SJSA1 (cell line): ENCODE measurements at regions not wholly inside any gene's neighbourhood (a gene's known extent, or its start where the extent isn't known, plus 50 kb on each side); places are given as distances from the start of the nearest gene placed in this dataset.

ENCODE experiments used
- DNase-seq, 2 experiments: peaks; one replicate each; pipeline ENCODE4 v3.0.0-alpha.2; 2015 to 2020; ENCODE audit warnings: low spot score in 2 of 2, low read depth in 1 of 2
- H3K27ac ChIP-seq: fragments of 250-450 bp; sonication (Bioruptor Pico); 2 replicates; pipeline ENCODE4 v1.5.1; 2020; ENCODE audit warnings: mild to moderate bottlenecking, moderate library complexity
- H3K27me3 ChIP-seq: fragments of 250-450 bp; sonication (Bioruptor Pico); replicated peaks from 2 replicates; pipeline ENCODE4 v1.5.1; 2020; ENCODE audit warnings: mild to moderate bottlenecking, moderate library complexity
- H3K36me3 ChIP-seq: fragments of 250-450 bp; sonication (Bioruptor Pico); 2 replicates; pipeline ENCODE4 v1.5.1; 2020; ENCODE audit warnings: mild to moderate bottlenecking
- H3K4me1 ChIP-seq: fragments of 250-450 bp; sonication (Bioruptor Pico); replicated peaks from 2 replicates; pipeline ENCODE4 v1.6.1; 2021; ENCODE audit warnings: mild to moderate bottlenecking
- H3K4me3 ChIP-seq: fragments of 250-450 bp; sonication (Bioruptor Pico); 2 replicates; pipeline ENCODE4 v1.5.1; 2020; ENCODE audit warnings: mild to moderate bottlenecking
- H3K9me3 ChIP-seq: fragments of 250-450 bp; sonication (Bioruptor Pico); replicated peaks from 2 replicates; pipeline ENCODE4 v1.5.1; 2020; ENCODE audit warnings: mild to moderate bottlenecking

DNA sequence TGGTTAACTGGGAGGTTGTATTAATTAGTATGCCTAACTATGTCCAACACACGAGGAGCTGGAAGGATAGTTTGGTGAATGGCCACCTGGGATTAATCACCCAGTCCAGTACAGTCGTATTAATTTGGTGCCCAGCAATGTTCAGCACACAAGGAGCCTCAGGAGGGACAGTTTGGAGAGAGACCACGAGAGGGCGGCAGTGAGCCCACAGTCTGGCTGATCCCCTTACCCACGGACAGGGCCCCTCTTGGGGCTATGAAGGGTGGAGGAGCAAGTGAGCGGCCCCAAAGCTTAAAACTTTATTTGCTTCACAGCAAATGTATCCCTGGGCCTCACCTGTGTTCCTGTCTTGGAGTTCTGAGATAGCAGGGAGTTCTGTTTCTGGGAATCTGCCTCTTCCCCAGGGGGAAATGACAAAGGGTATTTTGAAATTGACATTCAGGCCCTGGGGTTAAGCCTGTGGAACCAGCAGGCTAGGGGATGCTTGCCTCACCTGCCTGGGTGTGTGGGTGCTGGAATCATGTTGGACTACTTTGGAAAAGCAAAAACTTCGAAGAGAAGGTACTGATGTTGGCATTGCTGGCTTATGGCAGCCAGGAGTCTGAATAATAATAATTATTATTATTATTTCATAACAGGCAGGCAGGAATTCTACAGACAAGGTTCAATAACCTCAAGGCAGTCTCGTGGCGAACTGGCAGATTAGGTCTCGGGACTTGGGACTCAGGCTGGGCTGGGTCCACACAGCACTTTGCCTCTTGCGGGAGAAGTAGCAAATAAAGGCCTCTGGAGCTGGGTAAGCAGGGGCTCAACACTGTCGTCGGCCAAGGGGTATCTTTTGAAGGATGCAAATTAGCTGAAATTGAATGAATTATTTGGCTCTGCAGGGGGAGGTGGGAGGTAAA is 227.6 kb upstream of the ASIC2 start:
- Histone ChIP-seq H3K9me3 (no peaks in the 10 kb centered on the region), H3K4me1 (peaks cover 6% of the 10 kb centered on the region), H3K36me3 (no peaks in the 10 kb centered on the region), H3K27me3 (no peaks in the 10 kb centered on the region), H3K27ac (no peak overlapping the region), H3K4me3 (no peak overlapping the region)
- peak; percentile 25 to 50 for DNase-seq

DNA sequence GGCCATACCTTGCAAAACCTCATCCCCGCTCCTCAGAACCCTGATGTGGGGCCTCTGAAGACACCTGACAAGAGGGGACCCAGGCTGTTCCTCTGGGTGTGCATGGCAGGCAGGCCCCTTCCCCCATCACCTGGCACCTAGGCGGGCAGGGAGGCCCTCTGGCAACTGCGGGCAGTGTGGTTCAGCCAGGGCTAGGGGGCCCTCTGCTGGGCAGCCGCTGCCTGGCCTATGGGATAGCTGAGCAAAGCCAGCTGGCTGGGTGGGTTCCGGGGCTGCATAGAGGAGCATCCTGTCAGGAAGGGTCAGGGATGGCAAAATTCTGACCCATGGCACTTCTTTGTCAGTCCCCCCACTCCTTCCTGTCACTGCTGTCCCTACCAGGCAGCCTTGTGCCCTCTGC is 228.7 kb upstream of the ASIC2 start:
- Histone ChIP-seq H3K4me1 (peaks cover 6% of the 10 kb centered on the region), H3K36me3 (no peaks in the 10 kb centered on the region), H3K9me3 (no peaks in the 10 kb centered on the region), H3K27ac (no peak overlapping the region), H3K27me3 (no peaks in the 10 kb centered on the region), H3K4me3 (no peak overlapping the region)
- no peak for DNase-seq

DNA sequence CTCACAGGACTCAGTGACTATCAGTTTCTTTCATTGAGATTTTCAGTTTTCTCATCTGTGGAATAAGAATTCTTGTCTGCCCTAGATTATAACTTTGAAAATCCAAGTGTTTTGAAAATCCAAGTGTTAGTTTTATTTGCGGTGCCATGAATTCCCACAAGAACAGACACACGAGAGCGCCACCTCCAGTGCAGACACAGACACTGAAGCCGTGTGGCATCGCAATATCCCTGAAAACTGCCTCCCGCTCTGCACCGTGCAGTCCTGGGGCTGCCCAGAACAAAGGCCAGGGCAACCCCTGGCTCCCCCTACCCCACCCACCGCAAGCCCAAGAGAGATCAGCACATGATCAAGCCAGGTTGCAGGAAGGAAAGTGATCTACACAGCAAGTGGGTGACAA is 229.5 kb upstream of the ASIC2 start:
- DNase-seq = no peak
- Histone ChIP-seq H3K36me3 (no peaks in the 10 kb centered on the region), H3K27me3 (no peaks in the 10 kb centered on the region), H3K4me1 (peaks cover 6% of the 10 kb centered on the region), H3K27ac (no peak overlapping the region), H3K4me3 (no peak overlapping the region), H3K9me3 (no peaks in the 10 kb centered on the region)

DNA sequence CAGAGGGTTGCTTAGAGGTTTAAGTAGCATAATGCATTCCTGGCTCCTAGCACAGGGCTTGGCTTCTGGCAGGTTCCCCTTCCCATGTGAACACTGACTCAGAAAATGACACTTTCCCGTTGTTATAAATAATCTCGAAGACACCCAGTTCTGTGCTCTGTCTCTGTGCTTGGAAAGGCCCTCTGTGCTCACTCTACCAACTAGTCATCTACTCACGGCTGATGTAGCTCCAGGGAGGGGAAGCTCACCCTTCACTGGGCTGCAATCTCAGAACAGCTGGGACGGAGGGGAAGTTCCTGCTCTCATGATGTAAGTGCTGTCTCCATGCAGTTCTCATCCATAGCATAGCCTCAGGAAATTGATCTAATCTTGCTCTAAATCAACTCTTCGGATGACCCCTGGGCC is 230.5 kb upstream of the ASIC2 start:
- Histone ChIP-seq H3K9me3 (no peaks in the 10 kb centered on the region), H3K36me3 (no peaks in the 10 kb centered on the region), H3K27me3 (no peaks in the 10 kb centered on the region), H3K27ac (no peak overlapping the region), H3K4me3 (no peak overlapping the region), H3K4me1 (peaks cover 6% of the 10 kb centered on the region)
- DNase-seq = no peak

DNA sequence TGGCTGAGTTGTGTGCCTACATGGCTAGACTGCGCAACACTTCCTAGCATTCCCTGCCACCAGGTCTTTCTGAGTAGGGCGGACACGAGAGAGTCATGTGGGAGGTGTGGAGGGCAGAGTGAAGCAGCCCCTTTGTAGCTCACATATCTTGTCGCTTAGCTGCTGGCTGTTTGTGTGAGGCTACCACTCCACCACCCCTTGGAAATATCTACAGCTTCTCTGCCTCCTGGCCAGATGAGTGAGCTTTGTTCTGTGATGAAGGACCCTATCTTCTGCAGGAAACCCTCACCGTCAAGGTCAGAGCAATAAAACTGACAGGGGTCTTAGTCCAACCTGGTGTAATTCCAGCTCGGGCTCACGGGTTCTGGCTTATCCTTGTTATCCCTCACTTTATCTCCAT is 232.1 kb upstream of the ASIC2 start:
- no peak overlapping the region for H3K4me3 ChIP-seq
- H3K9me3 ChIP-seq = no peaks in the 10 kb centered on the region
- no peak overlapping the region for H3K27ac ChIP-seq
- no peaks in the 10 kb centered on the region for H3K27me3 ChIP-seq
- H3K4me1 ChIP-seq = peaks cover 1% of the 10 kb centered on the region
- no peak for DNase-seq
- no peaks in the 10 kb centered on the region for H3K36me3 ChIP-seq

DNA sequence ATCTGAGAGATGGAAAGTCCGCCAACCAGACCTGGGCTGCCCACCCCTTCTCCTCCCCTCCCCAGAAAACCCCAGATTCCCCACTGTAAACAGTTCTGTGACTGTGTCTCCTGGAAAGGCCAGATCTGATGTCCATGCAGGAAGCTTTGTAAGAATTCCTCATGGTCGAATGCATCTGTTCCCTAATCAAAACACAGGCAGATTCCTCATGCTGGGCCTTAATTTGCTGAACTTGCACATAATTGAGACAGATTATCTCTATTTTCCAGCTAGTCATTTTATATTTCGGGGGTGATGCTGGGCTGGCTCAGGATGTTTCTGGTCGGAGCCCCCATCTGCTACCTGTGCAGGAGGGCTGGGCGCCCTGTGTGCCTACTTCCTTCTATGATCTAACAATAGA is 233.6 kb upstream of the ASIC2 start:
- Histone ChIP-seq H3K27ac (no peak overlapping the region), H3K4me1 (no peaks in the 10 kb centered on the region), H3K36me3 (no peaks in the 10 kb centered on the region), H3K4me3 (no peak overlapping the region), H3K9me3 (no peaks in the 10 kb centered on the region), H3K27me3 (no peaks in the 10 kb centered on the region)
- DNase-seq = no peak

DNA sequence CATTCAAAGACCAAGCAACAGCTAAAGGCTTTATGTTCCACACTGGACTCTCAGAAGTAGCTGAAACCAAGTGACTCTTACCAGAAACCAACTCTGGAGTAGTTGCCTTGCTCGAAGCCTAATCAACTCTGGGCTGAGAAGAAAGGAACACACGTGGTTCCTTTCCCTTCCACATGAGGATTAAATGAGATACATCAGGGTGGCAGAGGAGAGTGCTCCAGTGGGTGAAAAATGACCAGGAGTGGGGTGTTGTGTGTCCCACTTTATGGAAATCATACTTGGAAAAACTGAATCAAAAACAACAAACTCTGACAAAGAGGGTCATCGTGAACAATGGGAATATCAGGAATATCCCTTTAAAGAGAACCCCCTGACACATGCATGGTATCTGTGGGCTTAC is 234.2 kb upstream of the ASIC2 start:
- Histone ChIP-seq H3K4me1 (no peaks in the 10 kb centered on the region), H3K36me3 (no peaks in the 10 kb centered on the region), H3K4me3 (no peak overlapping the region), H3K27ac (no peak overlapping the region), H3K9me3 (no peaks in the 10 kb centered on the region), H3K27me3 (no peaks in the 10 kb centered on the region)
- no peak for DNase-seq

DNA sequence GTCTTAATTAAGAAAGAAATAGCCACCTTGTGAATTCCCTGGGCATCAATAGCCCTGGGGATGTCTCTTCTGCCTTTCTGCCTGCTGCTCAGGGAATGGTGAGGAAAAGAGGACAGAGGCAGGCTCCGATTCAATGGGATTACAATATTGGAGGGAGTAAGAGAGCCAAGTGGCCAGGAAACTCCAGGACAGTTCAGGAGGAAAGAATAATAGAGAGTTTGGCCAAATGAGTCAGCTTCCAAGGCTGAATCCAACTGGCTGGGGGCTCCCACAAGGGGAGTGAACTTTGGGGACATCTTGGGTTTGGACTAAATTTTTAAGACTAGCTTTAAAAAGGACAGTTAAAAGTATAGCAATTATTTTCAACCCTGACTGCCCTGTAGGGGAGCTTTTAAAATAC is 235.8 kb upstream of the ASIC2 start:
- H3K9me3 ChIP-seq = no peaks in the 10 kb centered on the region
- no peak overlapping the region for H3K4me3 ChIP-seq
- no peaks in the 10 kb centered on the region for H3K27me3 ChIP-seq
- no peaks in the 10 kb centered on the region for H3K4me1 ChIP-seq
- no peak for DNase-seq
- no peak overlapping the region for H3K27ac ChIP-seq
- H3K36me3 ChIP-seq = no peaks in the 10 kb centered on the region

DNA sequence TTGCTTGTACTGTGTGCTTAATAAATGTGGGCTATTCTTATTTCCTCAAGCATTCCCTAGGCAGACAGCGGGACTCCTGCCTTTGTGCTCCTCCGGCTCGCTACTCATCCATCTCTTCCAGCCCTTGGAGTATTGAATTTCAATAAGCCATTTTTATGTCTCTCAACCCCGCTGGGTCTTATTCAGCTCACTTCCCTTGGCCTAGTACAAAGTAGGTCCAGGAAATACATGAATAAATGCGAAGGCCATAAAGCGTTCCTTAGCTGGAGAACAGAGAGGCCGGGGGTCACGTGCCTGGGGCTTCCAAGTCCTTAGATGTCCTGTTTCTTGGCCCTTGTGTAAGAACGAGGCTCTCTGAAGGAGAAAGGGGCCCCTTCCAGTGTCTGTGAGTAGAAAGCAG is 236.7 kb upstream of the ASIC2 start:
- H3K27ac ChIP-seq = no peak overlapping the region
- H3K9me3 ChIP-seq = no peaks in the 10 kb centered on the region
- H3K4me3 ChIP-seq = no peak overlapping the region
- no peak for DNase-seq
- H3K4me1 ChIP-seq = no peaks in the 10 kb centered on the region
- no peaks in the 10 kb centered on the region for H3K36me3 ChIP-seq
- no peaks in the 10 kb centered on the region for H3K27me3 ChIP-seq

DNA sequence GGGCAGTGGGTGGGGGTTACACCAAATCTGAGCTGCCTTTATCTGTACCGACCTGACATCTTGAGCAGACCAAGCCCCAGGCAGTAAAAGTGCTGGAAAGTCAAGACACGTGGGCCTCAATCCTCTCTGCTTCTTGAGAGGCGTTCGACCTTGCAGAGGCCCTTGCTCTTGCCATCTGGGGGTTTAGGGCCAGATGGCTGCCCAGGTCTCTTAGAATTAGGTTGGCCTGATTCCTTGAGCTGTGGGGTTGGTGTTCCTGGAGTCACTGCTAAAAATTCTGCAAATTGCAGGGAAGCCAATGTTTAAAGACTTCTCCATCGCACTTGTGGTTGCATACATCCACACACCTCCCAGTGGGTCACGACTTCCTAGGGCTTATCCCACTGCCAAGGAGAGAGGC is 238.2 kb upstream of the ASIC2 start:
- H3K36me3 ChIP-seq = no peaks in the 10 kb centered on the region
- no peak for DNase-seq
- no peak overlapping the region for H3K27ac ChIP-seq
- H3K4me3 ChIP-seq = no peak overlapping the region
- no peaks in the 10 kb centered on the region for H3K9me3 ChIP-seq
- no peaks in the 10 kb centered on the region for H3K4me1 ChIP-seq
- H3K27me3 ChIP-seq = no peaks in the 10 kb centered on the region

DNA sequence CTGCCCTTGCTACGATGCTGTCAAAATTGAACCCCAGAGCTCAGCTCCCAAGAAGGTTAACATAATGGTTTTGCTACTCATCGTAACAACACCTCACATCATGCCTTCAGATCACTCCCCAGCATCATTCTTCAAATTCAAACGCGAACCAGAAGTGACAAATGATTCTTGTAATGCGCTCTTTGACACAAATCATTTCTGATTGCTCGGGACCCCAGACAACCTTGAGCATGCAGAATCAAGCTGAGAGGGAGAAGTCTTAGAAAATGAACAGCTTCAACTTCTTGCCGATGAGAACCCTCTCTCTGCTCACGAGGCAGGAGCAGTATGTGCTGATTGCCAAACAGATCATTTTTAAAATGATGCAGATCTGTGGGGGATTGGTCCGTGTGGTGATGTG is 241.0 kb upstream of the ASIC2 start:
- Histone ChIP-seq H3K9me3 (no peaks in the 10 kb centered on the region), H3K4me3 (no peak overlapping the region), H3K36me3 (no peaks in the 10 kb centered on the region), H3K4me1 (no peaks in the 10 kb centered on the region), H3K27me3 (no peaks in the 10 kb centered on the region), H3K27ac (no peak overlapping the region)
- DNase-seq = no peak

DNA sequence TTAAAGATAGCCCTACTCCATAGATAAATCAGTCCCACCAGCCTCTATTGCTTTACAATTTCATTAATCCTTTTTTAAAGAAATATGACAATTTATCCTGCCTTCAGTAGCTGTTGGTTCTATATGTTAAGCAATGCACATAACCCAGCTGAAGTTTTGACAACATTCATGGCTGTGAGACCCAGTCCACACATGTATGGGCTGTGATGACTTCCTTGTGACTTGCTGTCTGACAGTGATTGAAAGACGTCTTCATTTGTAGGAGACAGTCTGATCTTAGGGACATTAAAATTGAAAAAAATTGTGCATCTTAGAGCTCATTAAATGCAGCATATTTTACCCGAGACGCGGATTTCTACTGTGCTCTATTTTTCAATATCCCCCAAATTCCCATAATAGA is 252.0 kb upstream of the ASIC2 start:
- no peaks in the 10 kb centered on the region for H3K36me3 ChIP-seq
- no peaks in the 10 kb centered on the region for H3K9me3 ChIP-seq
- H3K4me1 ChIP-seq = no peaks in the 10 kb centered on the region
- no peak overlapping the region for H3K27ac ChIP-seq
- H3K27me3 ChIP-seq = no peaks in the 10 kb centered on the region; the same call in 1 of the 2 replicates
- no peak for DNase-seq
- H3K4me3 ChIP-seq = no peak overlapping the region

DNA sequence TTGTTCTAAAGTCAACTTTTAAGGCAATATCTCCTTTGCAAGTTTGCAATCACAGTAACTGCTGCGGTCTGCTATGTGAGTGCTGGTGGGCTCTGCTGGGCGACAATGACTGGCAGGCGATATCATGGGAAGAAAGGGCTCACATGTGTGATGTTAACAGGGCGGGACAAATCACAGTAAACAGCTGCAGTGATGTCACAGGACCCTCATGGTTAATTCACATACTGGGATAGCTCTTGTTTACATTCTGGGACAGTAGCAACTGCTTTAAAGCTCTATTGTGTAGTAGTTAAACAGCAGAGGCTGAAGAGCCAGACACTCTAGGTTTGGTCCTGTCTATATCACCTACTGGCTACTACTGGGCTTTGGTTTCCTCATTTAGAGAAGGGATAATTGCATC is 257.2 kb upstream of the ASIC2 start:
- no peak for DNase-seq
- Histone ChIP-seq H3K4me1 (no peaks in the 10 kb centered on the region), H3K4me3 (no peak overlapping the region), H3K36me3 (no peaks in the 10 kb centered on the region), H3K27me3 (no peaks in the 10 kb centered on the region; the same call in 1 of the 2 replicates), H3K27ac (no peak overlapping the region), H3K9me3 (no peaks in the 10 kb centered on the region)

DNA sequence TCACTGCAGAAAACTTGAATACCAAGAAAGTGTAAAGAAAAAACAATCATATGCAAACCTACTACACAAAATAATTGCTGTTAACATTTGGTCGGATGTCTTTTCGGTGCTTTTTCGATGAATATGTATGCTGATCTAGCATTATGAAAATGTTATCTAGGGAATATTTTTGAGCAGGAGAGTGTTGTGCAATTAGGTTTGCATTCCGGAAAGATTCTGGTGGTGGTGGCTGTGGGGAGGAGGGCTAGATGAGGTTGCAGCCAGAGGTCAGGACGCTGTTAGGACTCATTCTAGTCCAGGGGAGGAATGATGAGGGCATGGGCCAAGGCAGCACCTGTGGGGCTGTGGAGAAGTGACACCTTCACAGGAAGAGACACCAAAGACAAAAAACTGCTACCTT is 258.0 kb upstream of the ASIC2 start:
- Histone ChIP-seq H3K4me1 (no peaks in the 10 kb centered on the region), H3K9me3 (no peaks in the 10 kb centered on the region), H3K27ac (no peak overlapping the region), H3K27me3 (no peaks in the 10 kb centered on the region; the same call in 1 of the 2 replicates), H3K4me3 (no peak overlapping the region), H3K36me3 (no peaks in the 10 kb centered on the region)
- DNase-seq = no peak

DNA sequence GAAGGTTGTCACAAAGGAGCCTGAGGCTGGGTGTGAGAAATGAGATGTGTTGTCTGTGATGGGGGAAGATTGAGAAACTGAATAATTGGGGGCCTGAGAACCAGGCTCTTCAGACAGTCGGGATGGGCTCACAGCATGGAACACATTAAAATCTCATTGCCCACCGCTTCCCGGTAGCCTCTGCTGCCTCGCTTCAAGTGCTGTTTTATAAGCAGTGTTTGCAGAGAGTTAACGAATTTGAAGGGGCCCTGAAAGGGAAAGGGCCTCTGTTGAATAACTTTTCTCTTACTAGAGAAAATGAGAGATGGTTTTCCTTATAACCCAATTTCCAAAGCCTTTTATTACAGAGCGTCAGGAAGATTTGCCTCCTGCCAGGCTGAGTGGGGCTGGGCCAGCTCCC is 258.8 kb upstream of the ASIC2 start:
- Histone ChIP-seq H3K27ac (no peak overlapping the region), H3K27me3 (no peaks in the 10 kb centered on the region; the same call in 1 of the 2 replicates), H3K4me3 (no peak overlapping the region), H3K36me3 (no peaks in the 10 kb centered on the region), H3K9me3 (no peaks in the 10 kb centered on the region), H3K4me1 (no peaks in the 10 kb centered on the region)
- DNase-seq = no peak
